ENCODE measurements at regions not wholly inside any gene's neighbourhood (a gene's known extent, or its start where the extent isn't known, plus 50 kb on each side); places are given as distances from the start of the nearest gene placed in this dataset.

GRCh38 chr1:213375002-213375401, 324.0 kb downstream of the RPS6KC1 start:
- DNase-seq: no peak

DNA sequence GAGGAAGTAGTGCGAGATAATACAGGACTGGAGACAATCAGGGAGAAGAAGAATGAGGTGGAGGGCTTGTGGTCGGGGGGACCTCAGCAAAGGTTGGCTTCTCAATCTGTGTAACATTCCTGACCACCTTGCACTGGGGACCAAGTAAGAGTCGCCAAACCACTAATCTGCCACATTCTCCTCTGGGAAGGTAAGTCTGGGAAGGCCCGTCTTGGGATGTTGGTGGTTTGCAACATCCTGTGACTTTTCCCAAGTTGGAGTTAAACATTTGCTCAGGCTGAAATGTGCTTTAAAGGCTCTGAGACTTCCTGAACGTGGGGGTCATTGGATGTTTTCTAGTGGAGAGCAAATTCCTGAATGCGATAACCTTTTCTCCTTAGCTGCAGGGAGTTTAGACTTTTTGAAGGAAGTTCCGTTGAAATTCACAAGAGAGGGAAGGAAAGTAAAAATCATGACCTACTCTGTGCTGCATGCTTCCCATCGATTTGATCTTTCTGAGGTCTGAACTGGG, 325.9 kb downstream of the RPS6KC1 start:
- DNase-seq: no peak

DNA sequence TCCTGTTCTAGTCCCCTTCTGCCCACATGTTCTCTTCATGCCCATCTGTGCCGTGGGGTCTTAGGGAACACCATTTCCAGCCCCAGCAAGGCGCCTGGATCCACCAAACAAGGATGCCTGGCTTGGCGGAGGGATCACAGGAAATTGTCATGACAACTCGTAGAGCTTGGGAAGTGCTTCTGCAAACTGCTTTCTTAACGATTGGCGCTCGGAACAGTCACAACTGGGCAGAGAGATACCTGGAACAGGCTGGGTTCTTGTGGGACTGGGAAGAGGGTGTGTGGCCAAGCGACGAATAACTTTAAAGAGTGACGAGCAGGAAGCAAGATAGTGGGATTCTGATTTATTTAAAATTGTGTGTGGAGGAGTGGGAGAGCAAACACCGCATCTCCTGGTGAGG, 329.8 kb downstream of the RPS6KC1 start:
- DNase-seq: no peak

DNA sequence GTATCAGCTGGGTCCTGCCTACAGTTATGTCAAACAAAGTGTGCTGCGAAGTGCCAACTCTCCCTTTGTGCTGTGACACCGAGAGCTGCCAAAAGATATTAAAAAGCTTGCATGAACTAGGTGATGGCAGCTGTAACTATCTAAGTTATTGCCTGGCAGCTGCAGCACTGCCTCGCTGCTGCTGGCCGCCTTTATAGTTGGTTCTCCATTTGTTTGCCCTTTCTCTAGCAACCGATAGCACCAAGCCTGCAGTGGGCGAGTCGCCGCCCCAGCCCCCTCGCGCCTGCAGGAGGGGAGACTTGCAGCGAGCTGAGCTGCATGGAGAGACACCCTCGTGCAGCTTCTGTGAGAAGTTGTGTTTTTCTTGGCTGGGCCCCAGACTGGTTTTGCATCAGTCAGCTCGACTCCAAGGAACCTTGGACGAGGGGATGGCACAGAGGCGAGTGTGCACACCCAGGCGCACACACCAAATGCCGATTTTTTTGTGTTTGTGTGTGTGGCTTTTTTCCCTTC, 330.6 kb downstream of the RPS6KC1 start:
- no peak for DNase-seq

GRCh38 chr1:213383465-213383864, 332.4 kb downstream of the RPS6KC1 start:
- DNase-seq: no peak

DNA sequence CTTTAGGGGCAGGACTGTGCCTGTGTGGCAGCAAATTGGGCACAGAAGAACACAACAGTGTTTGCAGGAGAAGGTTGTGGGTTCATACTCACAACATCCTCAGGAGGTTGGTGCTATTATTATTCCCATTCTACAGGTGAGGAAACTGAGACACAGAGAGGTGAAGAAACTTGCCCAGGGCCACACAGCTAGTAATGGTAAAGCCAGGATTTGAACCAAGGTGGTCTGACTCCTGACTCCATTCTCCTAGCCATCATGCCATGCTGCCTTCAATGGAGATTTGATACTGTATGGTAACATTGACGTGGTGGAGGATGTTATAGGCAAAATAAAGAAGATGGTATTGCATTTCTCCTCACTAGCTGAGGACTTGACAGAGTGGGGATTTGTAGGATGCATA, 334.2 kb downstream of the RPS6KC1 start:
- DNase-seq: no peak

DNA sequence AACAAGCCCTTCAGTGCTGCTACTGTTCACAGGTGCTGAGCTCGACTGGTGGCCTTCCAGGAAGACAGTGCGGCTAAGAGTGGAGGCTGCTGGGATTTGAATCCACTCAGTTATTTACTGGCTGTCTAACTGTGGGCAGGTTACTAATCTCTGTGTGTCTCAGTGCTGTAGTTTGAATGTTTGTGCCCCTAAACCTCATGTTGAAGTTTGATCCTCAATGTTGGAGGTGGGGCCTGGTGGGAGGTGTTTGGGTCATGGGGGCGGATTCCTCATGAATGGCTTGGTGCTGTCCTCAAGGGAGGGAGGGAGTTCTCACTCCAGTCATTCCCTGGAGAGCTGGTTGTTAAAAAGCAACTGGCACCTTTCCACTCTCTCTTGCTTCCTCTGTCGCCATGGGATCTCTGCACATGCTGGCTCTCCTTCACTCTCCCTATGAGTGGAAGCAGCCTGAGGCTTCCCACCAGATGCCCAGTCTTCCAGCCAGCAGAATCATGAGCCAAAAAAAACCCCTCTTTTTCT, 334.8 kb downstream of the RPS6KC1 start:
- DNase-seq: no peak

DNA sequence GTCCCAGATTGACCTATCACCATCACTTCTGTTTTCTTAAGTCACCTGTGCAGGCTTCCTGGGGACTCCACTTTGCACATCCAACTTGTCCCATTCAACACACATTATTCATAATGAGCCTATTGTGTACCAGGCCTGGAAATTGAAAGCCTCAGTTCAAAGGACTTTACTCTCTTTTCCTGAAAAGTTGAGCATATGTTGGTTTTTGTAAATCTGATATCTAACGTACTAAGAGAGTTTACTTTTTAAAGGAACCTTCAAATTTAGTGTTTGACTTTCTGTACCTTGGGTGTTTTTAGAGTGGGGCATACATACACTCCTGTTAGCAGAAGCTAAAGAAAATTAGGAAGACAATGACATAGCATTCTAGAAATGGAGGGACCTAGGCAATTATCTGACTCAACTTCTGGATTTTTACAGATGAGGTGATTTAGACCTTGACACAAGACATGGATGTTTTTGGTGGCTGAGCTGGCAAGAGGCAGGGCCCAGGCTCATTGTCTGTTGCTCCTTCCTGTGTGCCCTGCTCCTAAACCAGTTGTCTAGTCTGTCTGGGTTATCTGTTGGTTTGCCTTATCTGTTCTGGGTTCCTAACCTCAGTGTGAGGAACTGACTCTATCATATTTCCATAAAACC, 336.5 kb downstream of the RPS6KC1 start:
- DNase-seq: no peak

- DNase-seq: no peak
Measured at GRCh38 chr1:213388199-213388598, 337.2 kb downstream of the RPS6KC1 start.

GRCh38 chr1:213389061-213389581, 338.1 kb downstream of the RPS6KC1 start:
- no peak for DNase-seq

GRCh38 chr1:213391445-213391844, 340.4 kb downstream of the RPS6KC1 start:
- no peak for DNase-seq

- DNase-seq: no peak
Measured at GRCh38 chr1:213393860-213394259, 342.8 kb downstream of the RPS6KC1 start.

- no peak for DNase-seq
Measured at GRCh38 chr1:213394837-213395236, 343.8 kb downstream of the RPS6KC1 start.

DNA sequence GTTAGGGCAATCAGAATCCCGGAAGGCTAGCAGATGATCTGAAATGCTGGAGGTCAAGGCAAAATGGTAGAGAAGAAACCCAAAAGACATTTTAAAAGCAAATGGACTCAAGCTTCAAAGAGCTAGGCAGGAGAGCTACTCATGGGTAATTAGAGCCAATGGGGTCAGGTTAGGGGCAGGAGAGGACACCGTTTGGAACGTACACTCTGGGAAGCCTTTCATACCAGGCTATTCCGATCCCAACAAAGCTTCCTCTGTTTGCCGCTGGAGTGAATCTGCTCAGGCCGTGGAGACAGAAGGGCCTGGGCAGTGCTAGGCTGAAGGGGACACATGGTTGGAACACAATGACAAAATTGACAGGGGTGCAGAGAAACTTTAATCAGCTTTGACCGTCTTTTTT, 346.6 kb downstream of the RPS6KC1 start:
- DNase-seq: no peak

- DNase-seq: no peak
Measured at GRCh38 chr1:213399695-213400094, 348.7 kb downstream of the RPS6KC1 start.

- no peak for DNase-seq
Measured at GRCh38 chr1:213409208-213409631, 358.2 kb downstream of the RPS6KC1 start.

DNA sequence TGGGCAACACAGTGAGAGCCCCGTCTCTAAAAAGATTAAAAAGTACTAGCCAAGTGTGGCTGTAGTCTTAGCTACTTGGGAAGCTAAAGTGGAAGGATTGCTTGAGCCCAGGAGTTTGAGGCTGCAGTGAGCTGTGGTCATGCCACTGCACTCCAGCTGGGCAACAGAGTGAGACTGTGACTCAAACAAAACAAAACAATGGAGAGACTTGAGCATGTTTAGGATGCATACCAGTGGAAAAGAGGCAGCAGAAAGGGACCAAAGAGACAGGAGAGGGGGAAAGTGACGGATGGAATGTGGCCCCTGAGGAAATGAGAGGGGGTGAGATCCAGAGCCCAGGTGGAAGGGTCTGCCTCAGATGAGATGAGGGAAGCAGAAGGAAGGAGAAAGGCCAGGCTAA, 358.9 kb downstream of the RPS6KC1 start:
- no peak for DNase-seq

- DNase-seq: no peak
Measured at GRCh38 chr1:213414346-213414745, 363.3 kb downstream of the RPS6KC1 start.

DNA sequence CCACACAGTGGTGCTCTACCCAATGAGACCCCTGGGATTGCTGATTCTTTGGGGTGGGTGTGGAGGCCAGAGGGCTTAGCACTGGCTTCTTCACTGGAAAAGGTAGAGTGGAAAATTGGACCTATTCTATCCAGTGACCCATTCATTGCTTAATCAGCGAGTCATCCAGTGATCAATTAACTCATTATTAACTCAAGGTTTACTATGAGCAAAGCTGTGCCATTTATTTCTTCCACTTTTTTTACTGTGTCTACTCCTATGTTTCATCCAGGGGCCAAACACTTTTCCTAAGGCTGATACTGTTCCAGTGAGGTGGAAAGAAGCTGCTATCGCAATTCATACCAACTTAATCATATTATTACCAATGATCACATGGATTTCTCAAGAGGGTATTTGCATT, 363.9 kb downstream of the RPS6KC1 start:
- DNase-seq: no peak

GRCh38 chr1:213415691-213416380, 364.8 kb downstream of the RPS6KC1 start:
- no peak for DNase-seq

DNA sequence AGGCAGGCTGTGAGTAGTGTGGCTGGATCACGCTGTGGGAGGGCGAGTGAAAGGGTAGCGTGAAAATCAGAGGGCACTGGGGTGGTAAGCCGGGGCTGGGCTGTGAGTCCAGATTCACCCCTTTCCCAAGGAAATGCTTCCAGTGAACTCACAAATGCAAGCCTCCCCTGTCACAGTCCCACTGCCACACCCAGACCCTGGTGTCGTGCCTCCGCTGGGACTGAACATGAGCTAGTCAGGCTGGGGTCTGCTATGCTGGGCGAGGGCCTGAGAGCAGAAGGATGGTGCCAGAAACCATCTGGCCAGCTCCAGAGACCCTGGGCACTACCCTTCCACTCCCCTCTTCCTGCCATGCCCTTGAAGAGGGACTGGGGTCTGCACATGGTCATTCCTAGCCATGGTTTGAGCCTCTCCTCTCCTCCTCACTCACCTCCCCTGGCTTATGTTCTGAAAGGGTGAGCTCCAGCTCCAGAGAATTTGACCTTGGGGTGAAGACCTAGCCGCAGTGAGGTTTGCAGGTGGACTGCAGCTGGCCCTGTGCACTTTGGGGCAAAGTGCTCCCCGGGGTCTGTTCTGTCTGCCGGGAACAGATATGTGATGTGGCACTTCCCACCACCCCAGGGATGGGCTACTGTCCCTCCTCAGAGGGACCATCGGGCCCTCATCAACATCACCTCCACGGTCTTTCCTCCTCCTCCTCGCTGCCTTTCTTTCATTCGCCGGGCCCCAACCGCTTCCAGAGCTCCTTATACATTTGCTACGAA, 365.6 kb downstream of the RPS6KC1 start:
- DNase-seq: no peak

- DNase-seq: no peak
Measured at GRCh38 chr1:213417225-213417820, 366.3 kb downstream of the RPS6KC1 start.

DNA sequence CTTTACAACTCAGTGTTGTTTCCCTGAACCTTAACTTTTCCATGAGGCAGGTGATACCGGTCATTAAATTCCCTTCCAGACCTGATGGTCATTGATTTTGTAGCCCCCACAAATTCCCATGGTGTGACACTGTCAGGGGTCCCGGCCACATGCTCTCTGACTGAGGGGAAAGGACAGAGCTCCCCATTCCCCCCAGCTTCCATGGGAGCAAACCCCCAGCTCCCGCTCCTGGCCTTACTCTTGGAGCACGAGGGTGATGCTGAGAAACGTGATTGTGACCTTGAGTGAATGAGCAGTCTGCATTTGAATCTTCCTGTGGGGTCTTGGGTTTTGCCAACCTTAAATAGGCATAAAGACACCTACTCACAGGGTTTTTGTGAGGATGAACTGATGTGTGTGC, 366.8 kb downstream of the RPS6KC1 start:
- no peak for DNase-seq

Measured in activated naive CD4-positive, alpha-beta T cell (primary cell).